ENCODE measurements at regions not wholly inside any gene's neighbourhood (a gene's known extent, or its start where the extent isn't known, plus 50 kb on each side); places are given as distances from the start of the nearest gene placed in this dataset.
"Not testable (repeated sequence)": the region's sequence is repeated elsewhere in the genome, so short reads cannot be mapped to it uniquely, and the experiment has no call there.

DNA sequence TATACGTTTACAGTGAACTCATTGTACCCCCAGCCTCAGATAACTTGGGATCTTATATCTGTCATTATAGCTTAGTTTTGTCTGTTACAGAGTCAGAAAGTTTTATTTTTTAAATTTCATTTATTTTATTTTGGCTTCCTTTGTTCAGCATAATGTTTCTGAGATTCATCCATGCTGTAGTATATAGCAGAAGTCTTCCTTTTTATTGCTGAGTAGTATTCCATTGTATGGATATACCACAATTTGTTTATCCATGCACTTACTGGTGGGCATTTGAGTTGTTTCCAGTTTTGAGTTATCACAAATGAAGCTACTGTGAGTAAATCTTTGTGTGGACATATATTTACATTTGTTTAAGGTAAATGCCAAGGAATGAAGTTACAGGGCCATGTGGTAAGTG lies 122.3 kb downstream of the ADCYAP1 start (continued):
- no peak for TF ChIP-seq CHD2 (IDR thresholded peaks at IDR 0.05; ENCODE audit: low read length, partially characterized antibody)
- no peak for TF ChIP-seq JUND (IDR thresholded peaks at IDR 0.05)
- TF ChIP-seq MXI1 (IDR thresholded peaks at IDR 0.05; ENCODE audit: low read depth, low read length), result no peak
- no peak for TF ChIP-seq MAX (IDR thresholded peaks at IDR 0.05; ENCODE audit: low read depth)
- TF ChIP-seq NRF1 (IDR thresholded peaks at IDR 0.05; ENCODE audit: low read depth, low read length), result no peak

DNA sequence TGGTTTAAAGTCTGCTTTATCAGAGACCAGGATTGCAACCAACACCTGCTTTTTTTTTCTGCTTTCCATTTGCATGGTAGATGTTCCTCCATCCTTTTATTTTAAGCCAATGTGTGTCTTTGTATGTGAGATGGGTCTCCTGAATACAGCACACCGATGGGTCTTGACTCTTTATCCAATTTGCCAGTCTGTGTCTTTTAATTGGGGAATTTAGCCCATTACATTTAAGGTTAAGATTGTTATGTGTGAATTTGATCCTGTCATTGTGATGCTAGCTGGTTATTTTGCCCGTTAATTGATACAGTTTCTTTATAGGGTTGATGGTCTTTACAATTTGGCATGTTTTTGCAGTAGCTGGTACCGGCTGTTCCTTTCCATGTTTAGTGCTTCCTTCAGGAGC lies 128.4 kb downstream of the ADCYAP1 start:
- H4K20me1 ChIP-seq (ENCODE audit: insufficient read depth); CTCF ChIA-PET; H3K9me3 ChIP-seq; H2AFZ ChIP-seq (ENCODE audit: low read depth); H3K36me3 ChIP-seq (replicated peaks in 1 of 2; ENCODE audit: control insufficient read depth in 1 of 2, insufficient read depth in 2 of 2, low read length in 1 of 2); H3K4me3 ChIP-seq (ENCODE audit: low read depth in 2 of 2, low read length in 1 of 2); H3K4me2 ChIP-seq; H3K27me3 ChIP-seq (ENCODE audit: insufficient read depth); POLR2A ChIA-PET; H3K9me2 ChIP-seq; H3F3A ChIP-seq (replicated peaks; ENCODE audit: insufficient read depth); H3K9ac ChIP-seq; H3K79me2 ChIP-seq (ENCODE audit: insufficient read depth); DNase-seq; H3K27ac ChIP-seq (ENCODE audit: low read depth in 2 of 2, low read length in 1 of 2); H3K4me1 ChIP-seq (ENCODE audit: control insufficient read depth in 1 of 2, insufficient read depth in 2 of 2, low read depth in 1 of 2, low read length in 1 of 2): not testable (repeated sequence)
- WGBS (ENCODE audit: low lambda C conversion rate), result 2% methylated on average over 3 of the region's 3 CpGs

DNA sequence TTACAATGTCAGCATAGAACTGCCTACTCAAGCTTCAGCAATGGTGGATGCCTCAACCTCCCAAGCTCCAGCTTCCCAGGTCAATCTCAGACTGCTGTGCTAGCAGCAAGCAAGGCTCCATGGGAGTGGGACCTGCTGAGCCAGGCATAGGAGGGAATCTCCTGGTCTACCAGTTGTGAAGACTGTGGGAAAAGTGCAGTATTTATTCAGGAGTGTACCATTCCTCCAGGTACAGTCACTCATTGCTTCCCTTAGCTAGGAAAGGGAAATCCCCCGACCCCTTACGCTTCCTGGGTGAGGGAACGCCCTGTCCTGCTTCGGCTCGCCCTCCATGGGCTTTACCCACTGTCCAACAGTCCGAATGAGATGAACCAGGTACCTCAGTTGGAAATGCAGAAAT lies 130.3 kb downstream of the ADCYAP1 start:
- CTCF ChIA-PET, result no interaction called here
- no peak for TF ChIP-seq ZBTB33 (IDR thresholded peaks at IDR 0.05; ENCODE audit: borderline replicate concordance, low read depth)
- Histone ChIP-seq H3F3A (replicated peaks; ENCODE audit: insufficient read depth) (no peaks in the 10 kb centered on the region), H3K79me2 (ENCODE audit: insufficient read depth) (no peaks in the 10 kb centered on the region), H3K4me3 (ENCODE audit: low read depth in 2 of 2, low read length in 1 of 2) (no peak overlapping the region), H3K4me2 (no peak overlapping the region), H3K27ac (ENCODE audit: low read depth in 2 of 2, low read length in 1 of 2) (no peak overlapping the region), H3K27me3 (ENCODE audit: insufficient read depth) (no peaks in the 10 kb centered on the region), H3K9ac (no peak overlapping the region), H3K4me1 (ENCODE audit: control insufficient read depth in 1 of 2, insufficient read depth in 2 of 2, low read depth in 1 of 2, low read length in 1 of 2) (no peaks in the 10 kb centered on the region), H3K9me2 (no peaks in the 10 kb centered on the region), H4K20me1 (ENCODE audit: insufficient read depth) (no peaks in the 10 kb centered on the region), H2AFZ (ENCODE audit: low read depth) (no peak overlapping the region), H3K9me3 (no peaks in the 10 kb centered on the region), H3K36me3 (replicated peaks in 1 of 2; ENCODE audit: control insufficient read depth in 1 of 2, insufficient read depth in 2 of 2, low read length in 1 of 2) (no peaks in the 10 kb centered on the region)
- 5% methylated on average over 6 of the region's 6 CpGs for WGBS (ENCODE audit: low lambda C conversion rate)
- POLR2A ChIA-PET, result no interaction called here
- no peak for DNase-seq

DNA sequence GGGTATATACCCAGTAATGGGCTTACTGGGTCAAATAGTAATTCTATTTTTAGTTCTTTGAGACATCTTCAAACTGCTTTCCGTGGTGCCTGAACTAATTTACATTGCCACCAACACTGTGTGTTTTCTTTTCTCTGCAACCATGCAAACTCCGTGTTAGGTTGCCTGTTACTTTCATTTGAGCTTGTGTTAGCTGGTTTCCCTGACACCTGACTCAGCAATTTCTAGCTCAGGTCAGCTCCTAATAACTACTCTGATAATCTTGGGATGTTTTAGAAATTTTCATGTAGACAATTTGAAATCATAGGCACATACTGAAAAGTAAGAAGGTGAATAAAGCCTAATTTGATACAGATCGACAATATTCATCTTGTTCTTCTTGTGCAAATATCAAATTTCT lies 132.3 kb downstream of the ADCYAP1 start:
- no peak overlapping the region for H2AFZ ChIP-seq (ENCODE audit: low read depth)
- 1% methylated on average over 3 of the region's 3 CpGs for WGBS (ENCODE audit: low lambda C conversion rate)
- no peaks in the 10 kb centered on the region for H4K20me1 ChIP-seq (ENCODE audit: insufficient read depth)
- no peak overlapping the region for H3K9ac ChIP-seq
- ChIA-PET POLR2A (no interaction called here), CTCF (no interaction called here)
- H3K4me1 ChIP-seq (ENCODE audit: control insufficient read depth in 1 of 2, insufficient read depth in 2 of 2, low read depth in 1 of 2, low read length in 1 of 2), result no peaks in the 10 kb centered on the region
- no peak for DNase-seq
- no peaks in the 10 kb centered on the region for H3K27me3 ChIP-seq (ENCODE audit: insufficient read depth)
- no peak overlapping the region for H3K4me3 ChIP-seq (ENCODE audit: low read depth in 2 of 2, low read length in 1 of 2)
- H3K9me2 ChIP-seq, result no peaks in the 10 kb centered on the region
- no peaks in the 10 kb centered on the region for H3K36me3 ChIP-seq (replicated peaks in 1 of 2; ENCODE audit: control insufficient read depth in 1 of 2, insufficient read depth in 2 of 2, low read length in 1 of 2)
- H3K9me3 ChIP-seq, result no peaks in the 10 kb centered on the region
- no peaks in the 10 kb centered on the region for H3F3A ChIP-seq (replicated peaks; ENCODE audit: insufficient read depth)
- no peak overlapping the region for H3K4me2 ChIP-seq
- H3K79me2 ChIP-seq (ENCODE audit: insufficient read depth), result no peaks in the 10 kb centered on the region
- no peak overlapping the region for H3K27ac ChIP-seq (ENCODE audit: low read depth in 2 of 2, low read length in 1 of 2)
- no peak for TF ChIP-seq RAD21 (IDR thresholded peaks at IDR 0.05; ENCODE audit: low read length)
- TF ChIP-seq CTCF (IDR thresholded peaks at IDR 0.05), result no peak
- TF ChIP-seq, protein P1, sequence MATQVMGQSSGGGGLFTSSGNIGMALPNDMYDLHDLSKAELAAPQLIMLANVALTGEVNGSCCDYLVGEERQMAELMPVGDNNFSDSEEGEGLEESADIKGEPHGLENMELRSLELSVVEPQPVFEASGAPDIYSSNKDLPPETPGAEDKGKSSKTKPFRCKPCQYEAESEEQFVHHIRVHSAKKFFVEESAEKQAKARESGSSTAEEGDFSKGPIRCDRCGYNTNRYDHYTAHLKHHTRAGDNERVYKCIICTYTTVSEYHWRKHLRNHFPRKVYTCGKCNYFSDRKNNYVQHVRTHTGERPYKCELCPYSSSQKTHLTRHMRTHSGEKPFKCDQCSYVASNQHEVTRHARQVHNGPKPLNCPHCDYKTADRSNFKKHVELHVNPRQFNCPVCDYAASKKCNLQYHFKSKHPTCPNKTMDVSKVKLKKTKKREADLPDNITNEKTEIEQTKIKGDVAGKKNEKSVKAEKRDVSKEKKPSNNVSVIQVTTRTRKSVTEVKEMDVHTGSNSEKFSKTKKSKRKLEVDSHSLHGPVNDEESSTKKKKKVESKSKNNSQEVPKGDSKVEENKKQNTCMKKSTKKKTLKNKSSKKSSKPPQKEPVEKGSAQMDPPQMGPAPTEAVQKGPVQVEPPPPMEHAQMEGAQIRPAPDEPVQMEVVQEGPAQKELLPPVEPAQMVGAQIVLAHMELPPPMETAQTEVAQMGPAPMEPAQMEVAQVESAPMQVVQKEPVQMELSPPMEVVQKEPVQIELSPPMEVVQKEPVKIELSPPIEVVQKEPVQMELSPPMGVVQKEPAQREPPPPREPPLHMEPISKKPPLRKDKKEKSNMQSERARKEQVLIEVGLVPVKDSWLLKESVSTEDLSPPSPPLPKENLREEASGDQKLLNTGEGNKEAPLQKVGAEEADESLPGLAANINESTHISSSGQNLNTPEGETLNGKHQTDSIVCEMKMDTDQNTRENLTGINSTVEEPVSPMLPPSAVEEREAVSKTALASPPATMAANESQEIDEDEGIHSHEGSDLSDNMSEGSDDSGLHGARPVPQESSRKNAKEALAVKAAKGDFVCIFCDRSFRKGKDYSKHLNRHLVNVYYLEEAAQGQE (IDR thresholded peaks at IDR 0.05; ENCODE audit: low read depth, low read length), result no peak
- TF ChIP-seq MAX (IDR thresholded peaks at IDR 0.05; ENCODE audit: low read depth), result no peak
- no peak for TF ChIP-seq GATA2 (CRISPR knock-in tag; IDR thresholded peaks at IDR 0.05)
- TF ChIP-seq, protein P2, sequence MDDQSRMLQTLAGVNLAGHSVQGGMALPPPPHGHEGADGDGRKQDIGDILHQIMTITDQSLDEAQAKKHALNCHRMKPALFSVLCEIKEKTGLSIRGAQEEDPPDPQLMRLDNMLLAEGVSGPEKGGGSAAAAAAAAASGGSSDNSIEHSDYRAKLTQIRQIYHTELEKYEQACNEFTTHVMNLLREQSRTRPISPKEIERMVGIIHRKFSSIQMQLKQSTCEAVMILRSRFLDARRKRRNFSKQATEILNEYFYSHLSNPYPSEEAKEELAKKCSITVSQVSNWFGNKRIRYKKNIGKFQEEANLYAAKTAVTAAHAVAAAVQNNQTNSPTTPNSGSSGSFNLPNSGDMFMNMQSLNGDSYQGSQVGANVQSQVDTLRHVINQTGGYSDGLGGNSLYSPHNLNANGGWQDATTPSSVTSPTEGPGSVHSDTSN (IDR thresholded peaks at IDR 0.05), result no peak
- no peak for TF ChIP-seq SIN3A (IDR thresholded peaks at IDR 0.05; ENCODE audit: borderline replicate concordance, low read depth, low read length)

Measured in SK-N-SH (cell line).